PC-3 (cell line): ENCODE measurements at regions not wholly inside any gene's neighbourhood (a gene's known extent, or its start where the extent isn't known, plus 50 kb on each side); places are given as distances from the start of the nearest gene placed in this dataset.

Experiments used
- ATAC-seq: fragments of 200-7000 bp; cut with Tn5 transposase; 2 replicates; pipeline ENCODE4 v1.9.1; 2020; ENCODE audit warnings: mild to moderate bottlenecking, moderate library complexity
- BruUV-seq: library from RNA; stranded (reverse); fragments of 400-500 nt; replicated peaks from 2 replicates; lab custom pipeline; 2021; lab: Mats Ljungman, UMichigan
- CTCF ChIA-PET: fragments of 300-600 bp; sonication (Branson Sonifier 250); formaldehyde crosslinking; loops from one replicate; lab custom pipeline; 2022; ENCODE audit warnings: antibody characterized with exemption; lab: Charles Lee
- POLR2A ChIA-PET: fragments of 300-600 bp; sonication (Branson Sonifier 250); formaldehyde crosslinking; loops from one replicate; lab custom pipeline; 2022; ENCODE audit warnings: antibody characterized with exemption; ENCODE audit not compliant: unreplicated experiment; lab: Charles Lee
- DNase-seq: peaks from one replicate; pipeline ENCODE4 v3.0.0-alpha.2; 2015
- H2AFZ ChIP-seq: fragments of 300-600 bp; sonication (generic); 2 replicates; pipeline ENCODE4 v1.6.0; 2016; ENCODE audit warnings: antibody characterized with exemption, low read length
- H3F3A ChIP-seq: fragments of 300-600 bp; sonication (generic); one replicate; pipeline ENCODE4 v1.6.0; 2017; ENCODE audit warnings: antibody characterized with exemption, low read length, control low read depth, mild to moderate bottlenecking; ENCODE audit not compliant: unreplicated experiment
- H3K27ac ChIP-seq: fragments of 300-600 bp; sonication (generic); 2 replicates; pipeline ENCODE4 v1.5.1; 2016; ENCODE audit warnings: mild to moderate bottlenecking, low read length
- H3K27me3 ChIP-seq: fragments of 300-600 bp; sonication (generic); 2 replicates; pipeline ENCODE4 v1.6.1; 2016; ENCODE audit warnings: low read length, mixed read lengths
- H3K36me3 ChIP-seq: fragments of 300-600 bp; sonication (generic); 2 replicates; pipeline ENCODE4 v1.6.1; 2016; ENCODE audit warnings: low read depth, mixed run types, low read length, mixed read lengths
- H3K4me1 ChIP-seq: fragments of 300-600 bp; sonication (generic); 2 replicates; pipeline ENCODE4 v1.5.1; 2016; ENCODE audit warnings: low read length; ENCODE audit not compliant: insufficient read depth
- H3K4me2 ChIP-seq: fragments of 300-600 bp; sonication (generic); 2 replicates; pipeline ENCODE4 v1.6.0; 2016; ENCODE audit warnings: low read length
- H3K4me3 ChIP-seq: fragments of 300-600 bp; sonication (generic); 2 replicates; pipeline ENCODE4 v1.5.1; 2016; ENCODE audit warnings: mild to moderate bottlenecking, low read length, mixed read lengths
- H3K79me2 ChIP-seq: fragments of 300-600 bp; sonication (generic); 2 replicates; pipeline ENCODE4 v1.6.1; 2017; ENCODE audit warnings: low read length, mixed read lengths
- H3K9ac ChIP-seq: fragments of 300-600 bp; sonication (generic); 2 replicates; pipeline ENCODE4 v1.6.0; 2016; ENCODE audit warnings: mild to moderate bottlenecking, low read length
- H3K9me2 ChIP-seq: fragments of 300-600 bp; sonication (generic); replicated peaks from 2 replicates; pipeline ENCODE4 v1.6.1; 2016; ENCODE audit warnings: mixed run types, low read length, mixed read lengths
- H3K9me3 ChIP-seq: fragments of 300-600 bp; sonication (generic); 2 replicates; pipeline ENCODE4 v1.6.1; 2016; ENCODE audit warnings: low read length, mixed read lengths
- H4K20me1 ChIP-seq: fragments of 300-600 bp; sonication (generic); 2 replicates; pipeline ENCODE4 v1.6.1; 2016; ENCODE audit warnings: low read length, mixed read lengths
- EZH2 ChIP-seq: fragments of 300-600 bp; sonication (generic); IDR thresholded peaks from one replicate; pipeline ENCODE4 v1.6.1; 2017; ENCODE audit warnings: antibody characterized with exemption, mild to moderate bottlenecking, low read length; ENCODE audit not compliant: unreplicated experiment
- EZH2phosphoT487 ChIP-seq: fragments of 300-600 bp; sonication (generic); IDR thresholded peaks from 2 replicates; pipeline ENCODE4 v1.6.1; 2018; ENCODE audit warnings: mild to moderate bottlenecking, antibody characterized with exemption, low read length, borderline replicate concordance
- intact Hi-C: fragments of 100-400 bp; cut with micrococcal nuclease; formaldehyde crosslinking; loops from 2 replicates; pipeline ENCODE4 v1.9.0; 2023
- TF ChIP-seq, protein P1 (sequence below): fragments of 300-600 bp; sonication (generic); conservative IDR thresholded peaks from 2 replicates; pipeline ENCODE4 v1.5.1; 2017; ENCODE audit warnings: antibody characterized with exemption, low read depth, mild to moderate bottlenecking, low read length

DNA sequence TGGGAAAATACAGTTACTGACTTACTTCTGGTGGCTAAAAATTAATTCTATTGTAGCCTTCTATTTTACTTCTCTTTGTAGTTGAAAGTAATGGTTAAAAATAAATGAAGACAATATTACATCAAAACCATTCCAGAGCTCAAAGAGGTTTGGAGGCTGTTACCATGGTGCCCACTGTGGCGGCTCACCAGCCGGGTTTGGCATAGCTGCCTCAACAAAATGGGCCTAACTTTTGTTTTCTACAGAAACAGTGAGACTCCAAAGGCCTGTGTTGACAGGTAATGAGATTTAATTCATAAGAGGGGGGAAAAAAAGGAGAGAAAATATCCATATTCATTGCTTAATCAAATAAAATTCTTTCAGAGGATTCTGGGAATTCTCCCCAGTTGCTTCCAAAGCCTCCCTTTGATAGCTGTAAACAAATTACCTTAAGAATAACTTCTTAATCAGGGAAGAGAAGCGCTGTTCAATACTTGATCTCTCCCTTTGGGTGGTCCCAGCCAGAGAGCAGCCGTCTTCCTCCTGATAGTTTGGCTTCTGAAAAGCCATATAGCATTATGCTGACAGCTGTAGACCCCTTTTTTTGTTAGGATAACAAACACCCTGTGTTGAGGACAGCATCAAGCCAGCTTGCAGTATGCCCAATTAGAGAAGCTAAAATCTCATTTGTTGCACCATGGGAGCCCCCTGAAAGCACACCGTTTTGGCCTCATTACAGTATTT lies 266.8 kb downstream of the NEDD1 start:
- no TSS peak for BruUV-seq
- TF ChIP-seq EZH2, result no peak
- TF ChIP-seq, protein P1, sequence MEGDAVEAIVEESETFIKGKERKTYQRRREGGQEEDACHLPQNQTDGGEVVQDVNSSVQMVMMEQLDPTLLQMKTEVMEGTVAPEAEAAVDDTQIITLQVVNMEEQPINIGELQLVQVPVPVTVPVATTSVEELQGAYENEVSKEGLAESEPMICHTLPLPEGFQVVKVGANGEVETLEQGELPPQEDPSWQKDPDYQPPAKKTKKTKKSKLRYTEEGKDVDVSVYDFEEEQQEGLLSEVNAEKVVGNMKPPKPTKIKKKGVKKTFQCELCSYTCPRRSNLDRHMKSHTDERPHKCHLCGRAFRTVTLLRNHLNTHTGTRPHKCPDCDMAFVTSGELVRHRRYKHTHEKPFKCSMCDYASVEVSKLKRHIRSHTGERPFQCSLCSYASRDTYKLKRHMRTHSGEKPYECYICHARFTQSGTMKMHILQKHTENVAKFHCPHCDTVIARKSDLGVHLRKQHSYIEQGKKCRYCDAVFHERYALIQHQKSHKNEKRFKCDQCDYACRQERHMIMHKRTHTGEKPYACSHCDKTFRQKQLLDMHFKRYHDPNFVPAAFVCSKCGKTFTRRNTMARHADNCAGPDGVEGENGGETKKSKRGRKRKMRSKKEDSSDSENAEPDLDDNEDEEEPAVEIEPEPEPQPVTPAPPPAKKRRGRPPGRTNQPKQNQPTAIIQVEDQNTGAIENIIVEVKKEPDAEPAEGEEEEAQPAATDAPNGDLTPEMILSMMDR, result no peak
- TF ChIP-seq EZH2phosphoT487, result no peak
- H3K36me3 ChIP-seq, result no peaks in the 10 kb centered on the region
- no peaks in the 10 kb centered on the region for H4K20me1 ChIP-seq
- no peak overlapping the region for H3K4me3 ChIP-seq
- peaks cover 54% of the 10 kb centered on the region for H3K27me3 ChIP-seq
- H3K9ac ChIP-seq, result no peak overlapping the region
- no peak overlapping the region for H3K27ac ChIP-seq
- H3K4me2 ChIP-seq, result no peak overlapping the region
- H3K9me3 ChIP-seq, result no peaks in the 10 kb centered on the region
- ATAC-seq, result no peak
- ChIA-PET CTCF (no interaction called here), POLR2A (no interaction called here)
- H2AFZ ChIP-seq, result no peak overlapping the region
- H3K79me2 ChIP-seq, result no peaks in the 10 kb centered on the region
- intact Hi-C loops, result no loop called here
- DNase-seq, result no peak
- no peaks in the 10 kb centered on the region for H3K4me1 ChIP-seq
- H3F3A ChIP-seq, result no peaks in the 10 kb centered on the region
- no peaks in the 10 kb centered on the region for H3K9me2 ChIP-seq

DNA sequence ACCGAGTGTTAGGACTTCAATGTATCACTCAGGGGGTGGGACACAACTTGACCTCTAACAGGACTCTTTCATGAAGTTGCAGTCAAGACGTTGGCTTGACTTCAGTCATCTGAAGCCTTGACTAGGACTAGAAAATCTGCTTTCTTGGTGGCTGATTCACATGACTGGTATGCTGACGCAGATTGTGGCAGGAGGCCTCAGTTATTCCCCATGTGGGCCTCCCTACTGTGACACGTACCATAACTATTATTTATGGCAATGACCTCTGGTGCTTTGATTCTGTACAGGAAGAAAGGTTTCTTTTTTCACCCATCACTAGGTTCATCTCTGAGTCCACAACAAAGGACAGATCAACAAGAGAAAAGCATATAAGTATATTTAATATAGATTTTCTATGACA lies 270.4 kb downstream of the NEDD1 start:
- Histone ChIP-seq H2AFZ (no peak overlapping the region), H3K4me2 (no peak overlapping the region), H3K36me3 (no peaks in the 10 kb centered on the region), H3K27me3 (peaks cover 25% of the 10 kb centered on the region; the same call in 1 of the 2 replicates), H3K4me1 (no peaks in the 10 kb centered on the region), H3K79me2 (no peaks in the 10 kb centered on the region), H3F3A (no peaks in the 10 kb centered on the region), H3K9ac (no peak overlapping the region), H3K9me2 (no peaks in the 10 kb centered on the region), H4K20me1 (no peaks in the 10 kb centered on the region), H3K9me3 (no peaks in the 10 kb centered on the region; the same call in 1 of the 2 replicates), H3K27ac (no peak overlapping the region), H3K4me3 (no peak overlapping the region)
- intact Hi-C loops, result no loop called here
- ChIA-PET POLR2A (no interaction called here), CTCF (no interaction called here)
- DNase-seq (peak; percentile 11), ATAC-seq (no peak)
- BruUV-seq, result no TSS peak
- TF ChIP-seq, protein P1, result no peak
- TF ChIP-seq EZH2phosphoT487, result no peak
- no peak for TF ChIP-seq EZH2

DNA sequence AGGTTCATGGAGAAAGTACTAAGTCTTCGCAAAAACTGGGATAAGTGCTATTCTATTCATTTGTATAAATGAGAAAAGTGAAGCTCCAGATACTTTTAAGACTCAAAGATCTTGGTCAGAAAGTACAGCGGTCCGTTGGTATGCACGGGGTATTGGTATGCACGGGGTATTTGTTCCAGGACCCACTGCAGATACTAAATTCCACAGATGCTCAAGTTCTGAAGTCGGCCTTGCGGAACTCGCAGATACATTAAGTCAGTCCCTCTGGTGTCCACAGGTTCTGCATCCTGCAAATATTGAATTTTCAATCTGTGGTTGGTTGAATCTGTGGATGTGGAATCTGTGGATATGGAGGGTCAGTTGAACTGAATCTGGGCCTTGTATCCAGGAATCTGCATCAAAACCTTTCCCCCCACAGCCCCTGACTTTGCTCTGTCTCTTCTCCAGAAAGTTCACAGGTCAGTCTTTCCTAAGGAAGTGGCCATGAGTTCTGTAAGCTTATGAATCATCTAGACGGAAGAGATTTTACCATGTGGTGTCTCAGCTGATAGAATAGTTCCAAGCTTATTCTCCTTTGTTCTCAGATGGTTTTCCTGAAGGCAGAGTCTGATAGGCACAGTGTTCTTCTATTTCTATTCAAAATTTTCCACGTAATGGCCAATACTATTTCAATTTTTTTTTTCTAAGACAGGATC lies 274.7 kb downstream of the NEDD1 start:
- Histone ChIP-seq H3K9me3 (no peaks in the 10 kb centered on the region; the same call in 1 of the 2 replicates), H3K4me1 (no peaks in the 10 kb centered on the region), H3K36me3 (no peaks in the 10 kb centered on the region), H3K9me2 (no peaks in the 10 kb centered on the region), H3K9ac (no peak overlapping the region), H3K27me3 (peaks cover 5% of the 10 kb centered on the region; the same call in 1 of the 2 replicates), H3F3A (no peaks in the 10 kb centered on the region), H4K20me1 (no peaks in the 10 kb centered on the region), H3K27ac (no peak overlapping the region), H3K4me2 (no peak overlapping the region), H3K79me2 (no peaks in the 10 kb centered on the region), H2AFZ (no peak overlapping the region), H3K4me3 (no peak overlapping the region)
- no TSS peak for BruUV-seq
- DNase-seq (no peak), ATAC-seq (no peak)
- ChIA-PET CTCF (no interaction called here), POLR2A (no interaction called here)
- intact Hi-C loops, result no loop called here
- no peak for TF ChIP-seq EZH2phosphoT487
- no peak for TF ChIP-seq EZH2
- TF ChIP-seq, protein P1, result no peak
